DMS79 (cell line): ENCODE measurements at regions not wholly inside any gene's neighbourhood (a gene's known extent, or its start where the extent isn't known, plus 50 kb on each side); places are given as distances from the start of the nearest gene placed in this dataset.
A peak's percentile ranks its signal among the peaks of the same experiment; 100 is the strongest.
"Not testable (repeated sequence)": the region's sequence is repeated elsewhere in the genome, so short reads cannot be mapped to it uniquely, and the experiment has no call there.

ENCODE experiments used
- DNase-seq: peaks from one replicate; lab custom pipeline; 2025; lab: John Stamatoyannopoulos, UW

GRCh38 chr3:194067327-194067726 lies 68.6 kb upstream of the HES1 start:
- DNase-seq: not testable (repeated sequence)

- DNase-seq: no peak
These were observed 68.0 kb upstream of the HES1 start for GRCh38 chr3:194067949-194068362.

GRCh38 chr3:194069421-194070219 lies 66.3 kb upstream of the HES1 start:
- DNase-seq: no peak

- DNase-seq: no peak
These were observed 65.7 kb upstream of the HES1 start for GRCh38 chr3:194070220-194070633.

GRCh38 chr3:194070634-194071409 lies 65.1 kb upstream of the HES1 start:
- peak; percentile 65 for DNase-seq

GRCh38 chr3:194072097-194072428 lies 63.9 kb upstream of the HES1 start:
- no peak for DNase-seq

GRCh38 chr3:194072691-194073279 lies 63.2 kb upstream of the HES1 start:
- DNase-seq: no peak

- no peak for DNase-seq
These were observed 62.0 kb upstream of the HES1 start for GRCh38 chr3:194073926-194074325.

- DNase-seq: no peak
These were observed 60.8 kb upstream of the HES1 start for GRCh38 chr3:194075088-194075615.

- no peak for DNase-seq
These were observed 60.0 kb upstream of the HES1 start for GRCh38 chr3:194075802-194076460.

- DNase-seq: no peak
These were observed 59.5 kb upstream of the HES1 start for GRCh38 chr3:194076475-194076874.

GRCh38 chr3:194077602-194078001 lies 58.3 kb upstream of the HES1 start:
- no peak for DNase-seq

- no peak for DNase-seq
These were observed 57.7 kb upstream of the HES1 start for GRCh38 chr3:194078045-194078821.

- DNase-seq: no peak
These were observed 56.2 kb upstream of the HES1 start for GRCh38 chr3:194079702-194080172.

- no peak for DNase-seq
These were observed 55.5 kb upstream of the HES1 start for GRCh38 chr3:194080436-194080835.

GRCh38 chr3:194080913-194081800 lies 54.8 kb upstream of the HES1 start:
- no peak for DNase-seq

GRCh38 chr3:194081826-194082225 lies 54.1 kb upstream of the HES1 start:
- no peak for DNase-seq

- DNase-seq: no peak
These were observed 53.0 kb upstream of the HES1 start for GRCh38 chr3:194082743-194083636.

GRCh38 chr3:194083637-194084224 lies 52.2 kb upstream of the HES1 start:
- no peak for DNase-seq
